Tibial artery (tissue), 4 donors: ENCODE measurements at regions not wholly inside any gene's neighbourhood (a gene's known extent, or its start where the extent isn't known, plus 50 kb on each side); places are given as distances from the start of the nearest gene placed in this dataset.

Experiments
- DNase-seq, 2 donors: peaks; one replicate each; pipeline ENCODE4 v3.0.0-alpha.2; 2019
- H3K27ac ChIP-seq, 2 donors: fragments of 200-600 bp; sonication (generic) in 1 of 2; 1 replicate in 1 of 2; 2 replicates in 1 of 2; pipeline ENCODE4 v1.5.1; 2018 to 2019; ENCODE audit warnings: mild to moderate bottlenecking in 1 of 2
- H3K27me3 ChIP-seq, 2 donors: fragments of 200-600 bp; sonication (generic) in 1 of 2; one replicate each; pipeline versions ENCODE4 v1.5.1 to v1.6.0; 2016 to 2019
- H3K36me3 ChIP-seq, 3 donors: fragments of 200-600 bp; sonication (generic) in 2 of 3; one replicate each; pipeline ENCODE4 v1.5.1; 2016 to 2019; ENCODE audit warnings: mild to moderate bottlenecking in 2 of 3
- H3K4me1 ChIP-seq, 4 donors: fragments of 200-600 bp; sonication (generic) in 2 of 4; 1 replicate in 3 of 4; 2 replicates in 1 of 4; pipeline ENCODE4 v1.5.1; 2016 to 2019
- H3K4me3 ChIP-seq, 2 donors: fragments of 200-600 bp; sonication (generic) in 1 of 2; 1 replicate in 1 of 2; 2 replicates in 1 of 2; pipeline ENCODE4 v1.5.1; 2018 to 2019; ENCODE audit warnings: mild to moderate bottlenecking in 2 of 2
- H3K9me3 ChIP-seq, 3 donors: fragments of 200-600 bp; sonication (generic) in 1 of 3; one replicate each; pipeline ENCODE4 v1.5.1; 2016 to 2019
- intact Hi-C: fragments of 100-400 bp; cut with DNase I; formaldehyde crosslinking; loops from one replicate; pipeline ENCODE4 v1.15.0; 2023; ENCODE audit warnings: low total_unique reads
- TF ChIP-seq, protein P1 (sequence below), 2 experiments: fragments of 200-600 bp in 1 of 2; fragments of 450-650 bp in 1 of 2; IDR thresholded peaks; one replicate each; pipeline ENCODE4 v1.5.1; 2017 to 2019; ENCODE audit warnings: antibody characterized with exemption in 2 of 2, mild to moderate bottlenecking in 1 of 2, moderate library complexity in 1 of 2

DNA sequence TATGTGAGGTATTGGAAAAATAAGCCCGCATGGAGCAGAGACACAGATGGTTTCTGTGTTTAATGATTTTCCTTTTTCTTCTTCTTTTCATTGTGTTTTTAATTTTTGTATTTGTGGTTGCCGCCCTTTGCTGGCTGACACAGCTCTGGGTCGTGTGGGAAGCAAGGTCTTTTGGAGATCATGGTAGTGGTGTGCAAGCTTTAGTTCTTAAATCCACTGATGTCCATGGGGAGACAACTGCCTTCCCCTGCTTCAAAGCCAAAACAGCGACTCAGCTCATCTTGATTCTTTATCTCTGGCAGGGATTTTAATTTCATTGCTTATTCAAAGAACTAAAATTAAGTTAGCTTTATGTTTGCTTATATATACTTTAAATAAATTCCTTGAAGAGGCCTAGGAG lies 711.3 kb upstream of the SGCG start:
- intact Hi-C loops = no loop called here
- Histone ChIP-seq H3K27ac (no peak overlapping the region), H3K9me3 (no peaks in the 10 kb centered on the region), H3K27me3 (no peaks in the 10 kb centered on the region), H3K4me3 (no peak overlapping the region), H3K36me3 (no peaks in the 10 kb centered on the region), H3K4me1 (no peaks in the 10 kb centered on the region)
- TF ChIP-seq, protein P1, sequence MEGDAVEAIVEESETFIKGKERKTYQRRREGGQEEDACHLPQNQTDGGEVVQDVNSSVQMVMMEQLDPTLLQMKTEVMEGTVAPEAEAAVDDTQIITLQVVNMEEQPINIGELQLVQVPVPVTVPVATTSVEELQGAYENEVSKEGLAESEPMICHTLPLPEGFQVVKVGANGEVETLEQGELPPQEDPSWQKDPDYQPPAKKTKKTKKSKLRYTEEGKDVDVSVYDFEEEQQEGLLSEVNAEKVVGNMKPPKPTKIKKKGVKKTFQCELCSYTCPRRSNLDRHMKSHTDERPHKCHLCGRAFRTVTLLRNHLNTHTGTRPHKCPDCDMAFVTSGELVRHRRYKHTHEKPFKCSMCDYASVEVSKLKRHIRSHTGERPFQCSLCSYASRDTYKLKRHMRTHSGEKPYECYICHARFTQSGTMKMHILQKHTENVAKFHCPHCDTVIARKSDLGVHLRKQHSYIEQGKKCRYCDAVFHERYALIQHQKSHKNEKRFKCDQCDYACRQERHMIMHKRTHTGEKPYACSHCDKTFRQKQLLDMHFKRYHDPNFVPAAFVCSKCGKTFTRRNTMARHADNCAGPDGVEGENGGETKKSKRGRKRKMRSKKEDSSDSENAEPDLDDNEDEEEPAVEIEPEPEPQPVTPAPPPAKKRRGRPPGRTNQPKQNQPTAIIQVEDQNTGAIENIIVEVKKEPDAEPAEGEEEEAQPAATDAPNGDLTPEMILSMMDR (IDR thresholded peaks at IDR 0.05) = no peak
- DNase-seq = no peak

DNA sequence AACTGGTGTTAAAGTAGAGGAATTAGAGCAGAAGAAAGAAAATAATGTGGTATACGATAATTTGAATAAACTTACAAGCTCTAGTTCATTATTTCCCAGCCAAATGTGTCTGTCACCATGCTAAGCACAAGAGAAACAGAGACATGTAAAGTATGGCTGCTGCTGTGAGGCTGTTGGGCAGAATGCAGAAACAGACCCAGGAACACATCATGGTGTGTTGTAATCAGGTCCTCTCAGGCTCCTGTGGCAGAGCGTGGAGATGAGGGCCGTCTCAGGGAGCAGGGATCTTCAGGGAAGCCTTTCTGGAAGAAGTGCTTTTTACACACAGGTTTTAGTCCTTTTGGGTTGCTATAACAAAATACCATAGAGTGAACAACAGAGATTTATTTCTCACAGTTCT lies 710.7 kb upstream of the SGCG start:
- intact Hi-C loops = no loop called here
- no peaks in the 10 kb centered on the region for H3K27me3 ChIP-seq
- DNase-seq = no peak
- no peaks in the 10 kb centered on the region for H3K4me1 ChIP-seq
- no peak overlapping the region for H3K27ac ChIP-seq
- no peaks in the 10 kb centered on the region for H3K9me3 ChIP-seq
- TF ChIP-seq, protein P1 (IDR thresholded peaks at IDR 0.05) = no peak
- no peaks in the 10 kb centered on the region for H3K36me3 ChIP-seq
- H3K4me3 ChIP-seq = no peak overlapping the region

- TF ChIP-seq, protein P1 (IDR thresholded peaks at IDR 0.05) = no peak
- DNase-seq = no peak
- Histone ChIP-seq H3K27ac (no peak overlapping the region), H3K9me3 (no peaks in the 10 kb centered on the region), H3K27me3 (no peaks in the 10 kb centered on the region), H3K4me3 (no peak overlapping the region), H3K36me3 (no peaks in the 10 kb centered on the region), H3K4me1 (no peaks in the 10 kb centered on the region)
- intact Hi-C loops = no loop called here
Observed at GRCh38 chr13:22482496-22483000, 698.2 kb upstream of the SGCG start.

GRCh38 chr13:22483276-22483675 lies 697.5 kb upstream of the SGCG start:
- no peaks in the 10 kb centered on the region for H3K36me3 ChIP-seq
- TF ChIP-seq, protein P1 (IDR thresholded peaks at IDR 0.05) = no peak
- no peak for DNase-seq
- intact Hi-C loops = no loop called here
- no peaks in the 10 kb centered on the region for H3K4me1 ChIP-seq
- no peak overlapping the region for H3K27ac ChIP-seq
- no peaks in the 10 kb centered on the region for H3K27me3 ChIP-seq
- H3K9me3 ChIP-seq = no peaks in the 10 kb centered on the region
- H3K4me3 ChIP-seq = no peak overlapping the region

DNA sequence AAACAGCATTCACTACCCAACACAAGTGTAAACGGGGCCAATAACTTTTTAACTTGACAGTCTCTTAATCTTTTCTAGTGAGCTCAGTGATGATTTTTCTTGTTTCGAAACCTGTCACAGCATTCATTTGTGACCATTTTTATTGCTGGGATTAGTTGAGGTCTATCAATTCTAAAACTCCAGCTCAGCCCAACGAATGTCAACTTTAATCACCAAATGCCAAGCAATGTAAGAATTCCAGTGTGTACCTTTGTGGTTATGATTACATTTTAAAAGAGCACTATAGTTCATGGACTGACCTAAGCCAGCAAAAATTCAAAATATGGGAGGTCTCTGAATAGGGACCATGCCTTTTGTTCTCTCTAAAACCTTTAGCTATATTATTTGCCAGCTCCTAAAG lies 694.3 kb upstream of the SGCG start:
- no peak for DNase-seq
- no peak overlapping the region for H3K4me3 ChIP-seq
- H3K27ac ChIP-seq = no peak overlapping the region
- H3K36me3 ChIP-seq = no peaks in the 10 kb centered on the region
- H3K9me3 ChIP-seq = no peaks in the 10 kb centered on the region
- H3K4me1 ChIP-seq = no peaks in the 10 kb centered on the region
- TF ChIP-seq, protein P1 (IDR thresholded peaks at IDR 0.05) = no peak
- intact Hi-C loops = no loop called here
- H3K27me3 ChIP-seq = no peaks in the 10 kb centered on the region

- no peak overlapping the region for H3K27ac ChIP-seq
- no peak for DNase-seq
- H3K27me3 ChIP-seq = no peaks in the 10 kb centered on the region
- no peaks in the 10 kb centered on the region for H3K4me1 ChIP-seq
- H3K36me3 ChIP-seq = no peaks in the 10 kb centered on the region
- H3K4me3 ChIP-seq = no peak overlapping the region
- no peaks in the 10 kb centered on the region for H3K9me3 ChIP-seq
- intact Hi-C loops = no loop called here
- TF ChIP-seq, protein P1 (IDR thresholded peaks at IDR 0.05) = no peak
Observed at GRCh38 chr13:22487932-22488331, 692.8 kb upstream of the SGCG start.
